Left ventricle myocardium inferior (tissue), 1 donor: ENCODE measurements at regions not wholly inside any gene's neighbourhood (a gene's known extent, or its start where the extent isn't known, plus 50 kb on each side); places are given as distances from the start of the nearest gene placed in this dataset.

Experiments
- DNase-seq: peaks from one replicate; pipeline ENCODE4 v3.0.0-alpha.2; 2020
- H3K27ac ChIP-seq: fragments of 200-600 bp; replicated peaks from 2 replicates; pipeline ENCODE4 v1.8.0; 2021
- H3K27me3 ChIP-seq: fragments of 200-600 bp; 2 replicates; pipeline ENCODE4 v1.8.0; 2021; ENCODE audit warnings: low read depth
- H3K36me3 ChIP-seq: fragments of 200-600 bp; 2 replicates; pipeline ENCODE4 v1.8.0; 2021
- H3K4me1 ChIP-seq: fragments of 200-600 bp; 2 replicates; pipeline ENCODE4 v1.8.0; 2021
- H3K4me3 ChIP-seq: fragments of 200-600 bp; 2 replicates; pipeline ENCODE4 v1.8.0; 2021; ENCODE audit warnings: mild to moderate bottlenecking, moderate library complexity
- H3K9me3 ChIP-seq: fragments of 200-600 bp; replicated peaks from 2 replicates; pipeline ENCODE4 v1.8.0; 2021
- intact Hi-C: fragments of 100-400 bp; cut with micrococcal nuclease; formaldehyde crosslinking; loops from one replicate; pipeline ENCODE4 v1.11.0; 2022
- TF ChIP-seq, protein P1 (sequence below): fragments of 200-600 bp; IDR thresholded peaks from 2 replicates; pipeline ENCODE4 v1.8.0; 2021; ENCODE audit warnings: antibody characterized with exemption, mild to moderate bottlenecking, borderline replicate concordance
- donor health status: DM: no; HTN: yes; CAD: no; lungs with severe emphysema.

DNA sequence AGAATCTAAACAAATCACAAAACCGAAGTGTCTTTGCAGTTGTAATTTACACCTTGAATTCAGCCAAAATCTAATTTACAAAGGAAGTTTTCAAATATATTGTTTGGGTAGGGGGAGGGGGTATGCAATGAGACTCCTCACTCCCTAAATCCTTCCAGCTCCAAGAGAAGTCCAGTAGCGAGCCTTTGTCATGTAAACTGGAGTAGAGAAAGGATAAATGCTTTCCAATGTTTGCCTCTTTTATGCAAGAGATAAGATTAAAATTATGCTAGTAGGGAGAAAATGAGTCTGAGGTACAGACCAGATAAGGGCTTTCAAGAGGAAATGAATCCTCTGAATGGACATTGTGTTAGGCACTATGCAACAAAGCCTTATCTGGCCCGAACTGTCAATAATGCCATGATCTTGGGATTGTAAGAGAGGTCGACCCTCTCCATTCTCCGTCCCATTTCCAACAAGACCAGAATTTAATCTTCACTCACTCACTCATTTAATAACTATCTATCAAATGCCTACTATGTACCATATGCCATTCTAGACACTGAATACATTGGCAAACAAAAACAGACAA, 199.2 kb downstream of the LACC1 start:
- H3K27me3 ChIP-seq = no peaks in the 10 kb centered on the region
- no peak overlapping the region for H3K27ac ChIP-seq
- H3K4me1 ChIP-seq = peaks cover 11% of the 10 kb centered on the region
- H3K36me3 ChIP-seq = no peaks in the 10 kb centered on the region
- H3K4me3 ChIP-seq = no peak overlapping the region
- DNase-seq = no peak
- peaks cover 15% of the 10 kb centered on the region for H3K9me3 ChIP-seq
- intact Hi-C loops = no loop called here
- TF ChIP-seq, protein P1, sequence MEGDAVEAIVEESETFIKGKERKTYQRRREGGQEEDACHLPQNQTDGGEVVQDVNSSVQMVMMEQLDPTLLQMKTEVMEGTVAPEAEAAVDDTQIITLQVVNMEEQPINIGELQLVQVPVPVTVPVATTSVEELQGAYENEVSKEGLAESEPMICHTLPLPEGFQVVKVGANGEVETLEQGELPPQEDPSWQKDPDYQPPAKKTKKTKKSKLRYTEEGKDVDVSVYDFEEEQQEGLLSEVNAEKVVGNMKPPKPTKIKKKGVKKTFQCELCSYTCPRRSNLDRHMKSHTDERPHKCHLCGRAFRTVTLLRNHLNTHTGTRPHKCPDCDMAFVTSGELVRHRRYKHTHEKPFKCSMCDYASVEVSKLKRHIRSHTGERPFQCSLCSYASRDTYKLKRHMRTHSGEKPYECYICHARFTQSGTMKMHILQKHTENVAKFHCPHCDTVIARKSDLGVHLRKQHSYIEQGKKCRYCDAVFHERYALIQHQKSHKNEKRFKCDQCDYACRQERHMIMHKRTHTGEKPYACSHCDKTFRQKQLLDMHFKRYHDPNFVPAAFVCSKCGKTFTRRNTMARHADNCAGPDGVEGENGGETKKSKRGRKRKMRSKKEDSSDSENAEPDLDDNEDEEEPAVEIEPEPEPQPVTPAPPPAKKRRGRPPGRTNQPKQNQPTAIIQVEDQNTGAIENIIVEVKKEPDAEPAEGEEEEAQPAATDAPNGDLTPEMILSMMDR = no peak

DNA sequence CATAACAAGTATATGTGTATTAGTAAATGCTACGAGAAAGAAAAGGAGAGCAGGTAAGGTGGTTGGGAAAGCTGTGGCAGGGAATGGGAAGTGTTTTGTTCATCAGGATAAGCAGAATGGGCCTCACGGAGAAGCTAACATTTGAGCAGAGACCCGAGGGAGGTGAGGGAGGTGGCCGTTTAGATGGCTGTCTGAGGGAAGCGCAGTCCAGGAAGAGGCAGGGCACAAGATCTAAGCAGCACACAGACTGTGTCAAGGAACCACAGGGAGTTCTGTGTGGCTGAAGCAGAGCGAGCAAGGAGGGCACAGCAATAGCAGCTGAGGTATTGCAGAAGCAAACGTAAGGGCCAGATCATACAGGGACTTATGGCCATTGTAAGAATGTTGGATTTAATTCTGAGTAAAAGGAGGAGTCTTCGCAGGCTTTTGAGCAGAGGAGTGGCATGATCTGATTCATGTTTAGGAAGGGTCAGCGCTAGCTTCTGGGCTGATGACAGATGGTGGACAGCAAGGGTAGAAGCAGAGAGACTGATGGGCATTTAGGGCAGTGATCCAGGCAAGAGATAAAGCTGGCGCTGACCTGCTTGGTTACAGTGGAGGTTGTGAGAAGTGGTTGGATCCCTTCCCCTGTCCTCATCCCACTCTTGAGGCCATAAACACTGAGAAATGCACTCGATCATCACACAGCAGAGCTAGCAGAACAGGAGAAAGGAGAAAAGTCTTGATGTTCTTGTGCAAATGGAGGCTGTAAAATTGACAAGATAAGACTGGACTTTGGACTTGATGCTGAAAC, 199.9 kb downstream of the LACC1 start:
- intact Hi-C loops = no loop called here
- H3K27me3 ChIP-seq = no peaks in the 10 kb centered on the region
- H3K27ac ChIP-seq = no peak overlapping the region
- H3K4me1 ChIP-seq = peaks cover 8% of the 10 kb centered on the region
- no peak overlapping the region for H3K4me3 ChIP-seq
- H3K36me3 ChIP-seq = no peaks in the 10 kb centered on the region
- peaks cover 15% of the 10 kb centered on the region for H3K9me3 ChIP-seq
- TF ChIP-seq, protein P1 = no peak
- no peak for DNase-seq

DNA sequence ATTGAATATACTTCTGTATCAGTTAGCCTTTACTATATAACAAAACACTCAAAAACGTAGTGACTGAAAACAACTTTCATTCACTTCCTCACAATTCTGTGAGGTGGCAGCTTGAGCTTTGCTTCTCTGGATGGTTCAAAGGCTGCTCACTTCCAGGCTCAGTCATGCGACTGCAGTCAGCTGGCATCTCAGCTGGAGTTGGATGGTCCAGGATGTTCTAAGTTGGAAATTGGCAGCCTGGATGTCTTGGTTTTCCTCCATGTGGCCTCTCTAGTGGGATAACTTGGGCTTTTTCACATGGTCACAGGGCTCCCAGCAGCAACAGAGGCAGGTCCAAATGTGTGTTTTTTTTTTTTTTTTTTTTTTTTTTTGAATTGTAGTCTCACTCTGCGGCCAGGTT, 204.4 kb downstream of the LACC1 start:
- TF ChIP-seq, protein P1 = no peak
- Histone ChIP-seq H3K36me3 (no peaks in the 10 kb centered on the region), H3K27ac (no peak overlapping the region), H3K9me3 (peaks cover 15% of the 10 kb centered on the region), H3K4me1 (no peaks in the 10 kb centered on the region), H3K27me3 (no peaks in the 10 kb centered on the region), H3K4me3 (no peak overlapping the region)
- intact Hi-C loops = no loop called here
- no peak for DNase-seq

DNA sequence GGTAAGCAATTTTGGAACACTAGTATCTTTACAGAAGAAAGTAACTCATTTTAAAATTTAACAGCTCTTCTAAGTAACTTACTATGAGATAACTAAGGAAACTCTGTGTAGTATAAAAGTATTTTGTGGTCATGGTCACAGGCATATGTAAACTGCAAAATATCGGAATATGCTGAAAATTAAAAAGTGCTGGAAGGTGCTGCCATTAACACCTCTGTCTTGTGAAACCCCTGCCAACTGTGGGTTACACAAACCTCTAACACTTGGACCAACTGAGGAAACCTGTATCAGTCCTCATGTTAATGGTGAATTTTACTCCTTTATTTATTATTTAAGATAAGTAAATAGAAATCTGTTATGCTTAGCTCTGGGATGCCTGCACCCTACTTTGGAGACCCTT, 206.7 kb downstream of the LACC1 start:
- no peak for DNase-seq
- TF ChIP-seq, protein P1 = no peak
- Histone ChIP-seq H3K27ac (no peak overlapping the region), H3K27me3 (no peaks in the 10 kb centered on the region), H3K4me3 (no peak overlapping the region), H3K36me3 (no peaks in the 10 kb centered on the region), H3K4me1 (no peaks in the 10 kb centered on the region), H3K9me3 (peaks cover 15% of the 10 kb centered on the region)
- intact Hi-C loops = no loop called here

DNA sequence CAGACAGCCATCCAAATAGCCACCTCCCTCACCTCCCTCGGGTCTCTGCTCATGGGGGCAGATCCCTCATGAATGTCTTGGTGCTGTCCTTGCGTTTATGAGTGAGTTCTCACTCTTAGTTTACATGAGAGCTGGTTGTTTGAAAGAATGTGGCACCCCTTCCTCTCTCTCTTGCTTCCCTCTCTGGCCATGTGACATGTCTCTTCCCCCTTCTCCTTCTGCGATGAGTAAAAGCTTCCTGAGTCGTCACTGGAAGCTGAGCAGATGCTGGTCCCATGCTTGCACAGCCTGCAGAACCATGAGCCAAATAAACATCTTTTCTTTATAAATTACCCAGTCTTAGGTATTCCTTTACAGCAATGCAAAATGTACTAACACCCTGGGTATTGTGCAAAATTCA, 208.7 kb downstream of the LACC1 start:
- Histone ChIP-seq H3K4me3 (no peak overlapping the region), H3K4me1 (no peaks in the 10 kb centered on the region), H3K27me3 (no peaks in the 10 kb centered on the region), H3K9me3 (no peaks in the 10 kb centered on the region), H3K36me3 (no peaks in the 10 kb centered on the region), H3K27ac (no peak overlapping the region)
- no peak for DNase-seq
- intact Hi-C loops = no loop called here
- TF ChIP-seq, protein P1 = no peak
